GM12878 (cell line): ENCODE measurements at regions not wholly inside any gene's neighbourhood (a gene's known extent, or its start where the extent isn't known, plus 50 kb on each side); places are given as distances from the start of the nearest gene placed in this dataset.

ENCODE experiments used
- ATAC-seq: fragments of 200-7000 bp; cut with Tn5 transposase; 3 replicates; pipeline ENCODE4 v1.9.1; 2020; ENCODE audit warnings: mild to moderate bottlenecking, moderate library complexity
- BruUV-seq: library from RNA; stranded (reverse); fragments of 400-500 nt; replicated peaks from 2 replicates; lab custom pipeline; 2021; lab: Mats Ljungman, UMichigan
- CTCF ChIA-PET: fragments of 300-600 bp; sonication (Branson Sonifier 250); formaldehyde crosslinking; extraction: SDS; loops from one replicate; lab custom pipeline; 2021; ENCODE audit warnings: inconsistent platforms; lab: Yijun Ruan, JAX
- POLR2A ChIA-PET: fragments of 350-600 bp; formaldehyde crosslinking; extraction: SDS; loops from one replicate; lab custom pipeline; 2021; ENCODE audit warnings: inconsistent platforms; lab: Charles Lee
- RAD21 ChIA-PET: fragments of 300-600 bp; sonication (Branson Sonifier 250); formaldehyde crosslinking; loops from one replicate; lab custom pipeline; 2023; ENCODE audit warnings: antibody characterized with exemption; ENCODE audit not compliant: unreplicated experiment; lab: Charles Lee
- SMC1A ChIA-PET: fragments of 300-600 bp; sonication (Branson Sonifier 250); formaldehyde crosslinking; loops from one replicate; lab custom pipeline; 2023; ENCODE audit not compliant: unreplicated experiment, uncharacterized antibody; lab: Charles Lee
- DNase-seq: peaks from one replicate; pipeline ENCODE4 v3.0.0-alpha.2; 2011; ENCODE audit warnings: low read depth, low spot score
- FAIRE-seq: peaks from 3 replicates; lab custom pipeline; 2011; peaks lifted over from hg19 to GRCh38; lab: Jason Lieb, UNC
- H2AFZ ChIP-seq: 2 replicates; pipeline ENCODE4 v1.6.0; 2011; ENCODE audit warnings: low read depth, low read length, control low read depth; ENCODE audit not compliant: control insufficient read depth
- H3K27ac ChIP-seq: 2 replicates; pipeline ENCODE4 v1.5.1; 2011; ENCODE audit warnings: control low read depth; ENCODE audit not compliant: control insufficient read depth, insufficient read depth
- H3K27me3 ChIP-seq, 2 experiments: replicated peaks in 1 of 2; 2 replicates each; pipeline versions ENCODE4 v1.6.0 to v1.6.1; 2011; ENCODE audit warnings: low read length in 1 of 2; ENCODE audit not compliant: control insufficient read depth in 2 of 2, insufficient read depth in 2 of 2
- H3K36me3 ChIP-seq, 2 experiments: 2 replicates each; pipeline ENCODE4 v1.5.1; 2011; ENCODE audit warnings: low read length in 1 of 2; ENCODE audit not compliant: control insufficient read depth in 2 of 2, insufficient read depth in 2 of 2
- H3K4me1 ChIP-seq: 2 replicates; pipeline ENCODE4 v1.6.1; 2011; ENCODE audit warnings: mild to moderate bottlenecking, low read length, moderate library complexity, mixed read lengths; ENCODE audit not compliant: control insufficient read depth, insufficient read depth
- H3K4me2 ChIP-seq: 2 replicates; pipeline ENCODE4 v1.6.0; 2011; ENCODE audit warnings: control low read depth; ENCODE audit not compliant: control insufficient read depth, insufficient read depth
- H3K4me3 ChIP-seq: fragments of 200-600 bp; sonication (generic); 2 replicates; pipeline ENCODE4 v1.5.1; 2016
- H3K79me2 ChIP-seq: 2 replicates; pipeline ENCODE4 v1.6.0; 2011; ENCODE audit warnings: low read length; ENCODE audit not compliant: control insufficient read depth, insufficient read depth
- H3K9ac ChIP-seq: 2 replicates; pipeline ENCODE4 v1.8.0; 2011; ENCODE audit warnings: low read length, control low read depth, mixed read lengths; ENCODE audit not compliant: control insufficient read depth, insufficient read depth
- H3K9me3 ChIP-seq: replicated peaks from 3 replicates; pipeline ENCODE4 v1.5.1; 2011; ENCODE audit warnings: mild to moderate bottlenecking, low read length; ENCODE audit not compliant: control insufficient read depth, insufficient read depth
- H4K20me1 ChIP-seq: 2 replicates; pipeline ENCODE4 v1.6.0; 2011; ENCODE audit not compliant: control insufficient read depth, insufficient read depth
- BHLHE40 ChIP-seq, 2 experiments: fragments of 450-650 bp in 1 of 2; IDR thresholded peaks; 2 replicates each; pipeline ENCODE4 v1.6.1; 2011 to 2017; ENCODE audit warnings: low read depth in 2 of 2, borderline replicate concordance in 1 of 2, improper control_type of control experiment in 1 of 2, low read length in 1 of 2, mild to moderate bottlenecking in 1 of 2
- CHD2 ChIP-seq: IDR thresholded peaks from 2 replicates; pipeline ENCODE4 v1.6.1; 2011; ENCODE audit warnings: low read depth, low read length, improper control_type of control experiment, borderline replicate concordance
- CREB1 ChIP-seq: IDR thresholded peaks from 2 replicates; pipeline ENCODE4 v1.6.1; 2012; ENCODE audit warnings: low read depth, mild to moderate bottlenecking, inconsistent platforms
- EED ChIP-seq: sonication (generic); IDR thresholded peaks from 2 replicates; pipeline ENCODE4 v1.6.1; 2016; ENCODE audit warnings: antibody characterized with exemption, low read depth
- KAT2A ChIP-seq: conservative IDR thresholded peaks from 2 replicates; pipeline ENCODE4 v1.6.1; 2011; ENCODE audit warnings: low read depth, low read length; ENCODE audit not compliant: control insufficient read depth
- LARP7 ChIP-seq: fragments of 450-650 bp; IDR thresholded peaks from 2 replicates; pipeline ENCODE4 v1.6.1; 2017; ENCODE audit warnings: mild to moderate bottlenecking
- MAX ChIP-seq: IDR thresholded peaks from 2 replicates; pipeline ENCODE4 v1.6.1; 2012; ENCODE audit warnings: low read depth, low read length, improper control_type of control experiment
- MTA2 ChIP-seq: fragments of 450-650 bp; IDR thresholded peaks from 2 replicates; pipeline ENCODE4 v1.6.1; 2016; ENCODE audit warnings: low read depth, mild to moderate bottlenecking, moderate library complexity
- NFXL1 ChIP-seq: fragments of 450-650 bp; IDR thresholded peaks from 2 replicates; pipeline ENCODE4 v1.6.1; 2017; ENCODE audit warnings: antibody characterized with exemption, mild to moderate bottlenecking, borderline replicate concordance
- NFYA ChIP-seq: IDR thresholded peaks from 2 replicates; pipeline ENCODE4 v1.6.1; 2011; ENCODE audit warnings: low read depth, mild to moderate bottlenecking, low read length, improper control_type of control experiment, borderline replicate concordance
- NRF1 ChIP-seq: conservative IDR thresholded peaks from 2 replicates; pipeline ENCODE4 v1.6.1; 2011; ENCODE audit warnings: mild to moderate bottlenecking, low read depth, low read length, improper control_type of control experiment
- PAX5 ChIP-seq: IDR thresholded peaks from 2 replicates; pipeline ENCODE4 v1.6.1; 2011; ENCODE audit warnings: low read depth, low read length, borderline replicate concordance
- PAX8 ChIP-seq: fragments of 450-650 bp; IDR thresholded peaks from 2 replicates; pipeline ENCODE4 v1.6.1; 2017; ENCODE audit warnings: mild to moderate bottlenecking, moderate library complexity
- POLR2A ChIP-seq: IDR thresholded peaks from 2 replicates; pipeline ENCODE4 v1.6.1; 2011; ENCODE audit warnings: low read depth, mild to moderate bottlenecking, low read length
- RUNX3 ChIP-seq: IDR thresholded peaks from 2 replicates; pipeline ENCODE4 v1.6.1; 2012; ENCODE audit warnings: low read length, inconsistent platforms
- SIN3A ChIP-seq: IDR thresholded peaks from 2 replicates; pipeline ENCODE4 v1.6.1; 2012; ENCODE audit warnings: low read depth, low read length, improper control_type of control experiment
- SMAD1 ChIP-seq: fragments of 450-650 bp; IDR thresholded peaks from 2 replicates; pipeline ENCODE4 v1.6.1; 2018; ENCODE audit warnings: mild to moderate bottlenecking, low read depth; ENCODE audit not compliant: partially characterized antibody
- SP1 ChIP-seq: IDR thresholded peaks from one replicate; pipeline ENCODE4 v1.6.1; 2011; ENCODE audit warnings: low read depth, low read length
- SREBF2 ChIP-seq: IDR thresholded peaks from 2 replicates; pipeline ENCODE4 v1.6.1; 2012; ENCODE audit warnings: mild to moderate bottlenecking, low read length
- SUZ12 ChIP-seq: fragments of 200-600 bp; sonication (generic); IDR thresholded peaks from one replicate; pipeline ENCODE4 v1.6.1; 2018; ENCODE audit warnings: antibody characterized with exemption, mild to moderate bottlenecking; ENCODE audit not compliant: unreplicated experiment
- TBL1XR1 ChIP-seq: IDR thresholded peaks from 2 replicates; pipeline ENCODE4 v1.6.1; 2012; ENCODE audit warnings: low read depth, low read length, improper control_type of control experiment
- WRNIP1 ChIP-seq: IDR thresholded peaks from 2 replicates; pipeline ENCODE4 v1.6.1; 2011; ENCODE audit warnings: low read depth, low read length, improper control_type of control experiment, borderline replicate concordance
- YBX1 ChIP-seq: fragments of 450-650 bp; IDR thresholded peaks from 2 replicates; pipeline ENCODE4 v1.6.1; 2016; ENCODE audit warnings: antibody characterized with exemption
- WGBS: methylation state at CpG from one replicate; pipeline ENCODE4 v1.1.6; 2016; ENCODE audit warnings: low lambda C conversion rate; ENCODE audit not compliant: insufficient replicate concordance, insufficient coverage; ENCODE audit errors: missing lambda C conversion rate; 5-methylcytosine and 5-hydroxymethylcytosine counted together
- in situ Hi-C: fragments of 300-500 bp; cut with MboI; formaldehyde crosslinking; loops from 9 replicates; pipeline ENCODE4 v1.14.3; 2018; ENCODE audit warnings: mixed read lengths
- intact Hi-C: fragments of 100-400 bp; cut with micrococcal nuclease; formaldehyde crosslinking; loops from one replicate; pipeline ENCODE4 v1.14.2; 2022; ENCODE audit not compliant: unreplicated experiment

- BruUV-seq, result no TSS peak
- intact Hi-C loops, result no loop called here
- ChIA-PET CTCF (interaction anchor here (2.0 kb wide), 1 partner anchor 76 kb away, joined by 4 read pairs; no protein-coding TSS in a partner anchor), SMC1A (interaction anchor here (1.8 kb wide), 1 partner anchor 9 kb away, joined by 8 read pairs; no protein-coding TSS in a partner anchor)
- Histone ChIP-seq H2AFZ (no peak overlapping the region), H3K36me3 (no peaks in the 10 kb centered on the region), H3K4me3 (no peak overlapping the region), H3K9ac (no peak overlapping the region)
- WGBS, result 17% methylated on average over 7 of the region's 7 CpGs
- TF ChIP-seq SMAD1, result no peak
- no peak for TF ChIP-seq SP1
- TF ChIP-seq MTA2, result no peak
- TF ChIP-seq EED, result no peak
- TF ChIP-seq RUNX3, result no peak
- no peak for TF ChIP-seq NRF1
- TF ChIP-seq WRNIP1, result no peak
- no peak for TF ChIP-seq BHLHE40 (IDR thresholded peaks at IDR 0.05; ENCODE audit: borderline replicate concordance in 1 of 2, low read depth in 2 of 2, low read length in 1 of 2)
- TF ChIP-seq, all 136 proteins: peak for 0
- H3K79me2 ChIP-seq, result no peaks in the 10 kb centered on the region
- no peaks in the 10 kb centered on the region for H3K9me3 ChIP-seq
- ChIA-PET RAD21 (no interaction called here), POLR2A (no interaction called here)
- H3K4me1 ChIP-seq, result no peaks in the 10 kb centered on the region
- FAIRE-seq (no peak), DNase-seq (no peak), ATAC-seq (no peak)
- H3K4me2 ChIP-seq, result no peak overlapping the region
- no peak overlapping the region for H3K27ac ChIP-seq
- H4K20me1 ChIP-seq, result no peaks in the 10 kb centered on the region
- no peaks in the 10 kb centered on the region; a peak in 1 of 4 replicates for H3K27me3 ChIP-seq
- in situ Hi-C loops, result no loop called here
Measured at GRCh38 chr4:176971576-176972115, 178.9 kb upstream of the VEGFC start.

GRCh38 chr4:176979416-176979815, 186.7 kb upstream of the VEGFC start:
- H3K4me1 ChIP-seq, result no peaks in the 10 kb centered on the region
- DNase-seq (no peak), FAIRE-seq (no peak), ATAC-seq (no peak)
- no peak overlapping the region for H3K4me3 ChIP-seq
- H3K4me2 ChIP-seq, result no peak overlapping the region
- H3K79me2 ChIP-seq, result no peaks in the 10 kb centered on the region
- no peaks in the 10 kb centered on the region for H3K9me3 ChIP-seq
- RAD21 ChIA-PET, result no interaction called here
- H3K27ac ChIP-seq, result no peak overlapping the region
- BruUV-seq, result no TSS peak
- CTCF ChIA-PET, result no interaction called here
- no peak for TF ChIP-seq SREBF2
- no peak for TF ChIP-seq CHD2
- TF ChIP-seq YBX1, result no peak
- TF ChIP-seq NFYA, result no peak
- TF ChIP-seq NFXL1, result no peak
- TF ChIP-seq PAX5, result no peak
- no peak for TF ChIP-seq POLR2A
- TF ChIP-seq SIN3A, result no peak
- TF ChIP-seq SUZ12, result no peak
- no peak for TF ChIP-seq TBL1XR1
- no peak for TF ChIP-seq CREB1
- no peak for TF ChIP-seq KAT2A
- TF ChIP-seq PAX8, result no peak
- no peak for TF ChIP-seq MAX
- TF ChIP-seq LARP7, result no peak
- intact Hi-C loops, result no loop called here
- no peak overlapping the region for H3K9ac ChIP-seq
- POLR2A ChIA-PET, result no interaction called here
- no peak overlapping the region for H2AFZ ChIP-seq
- 0% methylated on average over 1 of the region's 1 CpG for WGBS
- no peaks in the 10 kb centered on the region for H4K20me1 ChIP-seq
- SMC1A ChIA-PET, result interaction anchor here (1.5 kb wide), 1 partner anchor 22 kb away, joined by 5 read pairs; no protein-coding TSS in a partner anchor
- H3K36me3 ChIP-seq, result no peaks in the 10 kb centered on the region
- no peaks in the 10 kb centered on the region for H3K27me3 ChIP-seq
- in situ Hi-C loops, result no loop called here
